ENCODE measurements at regions not wholly inside any gene's neighbourhood (a gene's known extent, or its start where the extent isn't known, plus 50 kb on each side); places are given as distances from the start of the nearest gene placed in this dataset.

DNA sequence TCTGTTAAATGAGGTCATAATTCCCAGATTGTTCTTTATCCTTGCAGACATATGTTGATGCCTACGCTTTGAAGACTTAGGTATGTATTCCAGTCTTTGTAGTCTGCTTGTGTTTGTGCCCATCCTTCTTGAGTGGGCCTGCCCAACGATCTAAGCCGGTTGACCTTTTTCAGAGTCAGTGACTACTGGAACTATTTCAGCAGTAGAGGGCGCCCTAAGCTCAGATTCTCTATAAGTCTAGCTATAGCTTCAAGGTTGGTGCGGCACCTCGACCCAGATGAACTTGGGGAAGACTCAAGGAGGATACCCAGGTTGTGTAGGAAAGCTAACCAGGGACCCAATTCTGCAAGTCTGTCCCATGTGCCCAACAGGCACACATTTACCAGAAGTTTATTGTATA lies 228.8 kb upstream of the PPP2R3A start:
- TF ChIP-seq POLR2A (IDR thresholded peaks at IDR 0.05) (no peak), POLR2AphosphoS5 (IDR thresholded peaks at IDR 0.05) (no peak), EP300 (IDR thresholded peaks at IDR 0.05) (no peak)
- TF ChIP-seq, protein P1, sequence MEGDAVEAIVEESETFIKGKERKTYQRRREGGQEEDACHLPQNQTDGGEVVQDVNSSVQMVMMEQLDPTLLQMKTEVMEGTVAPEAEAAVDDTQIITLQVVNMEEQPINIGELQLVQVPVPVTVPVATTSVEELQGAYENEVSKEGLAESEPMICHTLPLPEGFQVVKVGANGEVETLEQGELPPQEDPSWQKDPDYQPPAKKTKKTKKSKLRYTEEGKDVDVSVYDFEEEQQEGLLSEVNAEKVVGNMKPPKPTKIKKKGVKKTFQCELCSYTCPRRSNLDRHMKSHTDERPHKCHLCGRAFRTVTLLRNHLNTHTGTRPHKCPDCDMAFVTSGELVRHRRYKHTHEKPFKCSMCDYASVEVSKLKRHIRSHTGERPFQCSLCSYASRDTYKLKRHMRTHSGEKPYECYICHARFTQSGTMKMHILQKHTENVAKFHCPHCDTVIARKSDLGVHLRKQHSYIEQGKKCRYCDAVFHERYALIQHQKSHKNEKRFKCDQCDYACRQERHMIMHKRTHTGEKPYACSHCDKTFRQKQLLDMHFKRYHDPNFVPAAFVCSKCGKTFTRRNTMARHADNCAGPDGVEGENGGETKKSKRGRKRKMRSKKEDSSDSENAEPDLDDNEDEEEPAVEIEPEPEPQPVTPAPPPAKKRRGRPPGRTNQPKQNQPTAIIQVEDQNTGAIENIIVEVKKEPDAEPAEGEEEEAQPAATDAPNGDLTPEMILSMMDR (IDR thresholded peaks at IDR 0.05), result no peak
